IMR-90 (cell line): ENCODE measurements at regions not wholly inside any gene's neighbourhood (a gene's known extent, or its start where the extent isn't known, plus 50 kb on each side); places are given as distances from the start of the nearest gene placed in this dataset.

ENCODE experiments used
- ATAC-seq: fragments of 200-7000 bp; cut with Tn5 transposase; 2 replicates; pipeline ENCODE4 v1.9.1; 2020; ENCODE audit warnings: low read depth, mild to moderate bottlenecking, moderate library complexity
- BruUV-seq: library from RNA; stranded (reverse); fragments of 400-500 nt; replicated peaks from 2 replicates; lab custom pipeline; 2021; lab: Mats Ljungman, UMichigan
- CTCF ChIA-PET: fragments of 300-600 bp; formaldehyde crosslinking; extraction: SDS; loops from one replicate; lab custom pipeline; 2021; ENCODE audit warnings: antibody characterized with exemption; lab: Yijun Ruan, JAX
- POLR2A ChIA-PET: fragments of 300-600 bp; sonication (Branson Sonifier 250); formaldehyde crosslinking; loops from one replicate; lab custom pipeline; 2022; ENCODE audit warnings: antibody characterized with exemption; ENCODE audit not compliant: unreplicated experiment; lab: Charles Lee
- DNase-seq: peaks from one replicate; pipeline ENCODE4 v3.0.0; 2013
- H2AFZ ChIP-seq: replicated peaks from 2 replicates; pipeline ENCODE3; 2013; ENCODE audit warnings: low read length, mild to moderate bottlenecking; ENCODE audit not compliant: poor library complexity
- H2AK5ac ChIP-seq: 2 replicates; pipeline ENCODE4 v1.6.1; 2013; ENCODE audit warnings: low read depth, low read length, inconsistent platforms
- H2AK9ac ChIP-seq: replicated peaks from 2 replicates; pipeline ENCODE3; 2013; ENCODE audit warnings: mild to moderate bottlenecking, low read depth, low read length, moderate library complexity; ENCODE audit not compliant: poor library complexity
- H2BK120ac ChIP-seq: 2 replicates; pipeline ENCODE4 v1.6.1; 2013; ENCODE audit warnings: low read depth, low read length, inconsistent platforms
- H2BK15ac ChIP-seq: 3 replicates; pipeline ENCODE4 v1.6.1; 2013; ENCODE audit warnings: low read depth, low read length, inconsistent platforms
- H2BK20ac ChIP-seq: 2 replicates; pipeline ENCODE4 v1.6.1; 2013; ENCODE audit warnings: low read depth, mild to moderate bottlenecking, inconsistent platforms, low read length, moderate library complexity
- H2BK5ac ChIP-seq: 2 replicates; pipeline ENCODE4 v1.6.1; 2013; ENCODE audit warnings: mild to moderate bottlenecking, low read depth, low read length, inconsistent platforms; ENCODE audit not compliant: poor library complexity, severe bottlenecking
- H3K14ac ChIP-seq: replicated peaks from 2 replicates; pipeline ENCODE4 v1.6.1; 2013; ENCODE audit warnings: low read depth, low read length, inconsistent platforms
- H3K18ac ChIP-seq: 2 replicates; pipeline ENCODE4 v1.6.1; 2013; ENCODE audit warnings: low read depth, low read length, control low read depth
- H3K23ac ChIP-seq: 2 replicates; pipeline ENCODE4 v1.6.1; 2013; ENCODE audit warnings: low read depth, low read length, inconsistent platforms
- H3K27ac ChIP-seq: 2 replicates; pipeline ENCODE4 v1.5.1; 2013; ENCODE audit warnings: mild to moderate bottlenecking, control low read depth, low read length; ENCODE audit not compliant: insufficient read depth
- H3K27me3 ChIP-seq: 2 replicates; pipeline ENCODE4 v1.6.1; 2013; ENCODE audit warnings: low read length; ENCODE audit not compliant: control insufficient read depth, insufficient read depth
- H3K36me3 ChIP-seq: 2 replicates; pipeline ENCODE4 v1.6.1; 2013; ENCODE audit warnings: low read length, mixed read lengths; ENCODE audit not compliant: control insufficient read depth, insufficient read depth
- H3K4ac ChIP-seq: 2 replicates; pipeline ENCODE4 v1.6.1; 2013; ENCODE audit warnings: low read depth, low read length, inconsistent platforms
- H3K4me1 ChIP-seq: 2 replicates; pipeline ENCODE4 v1.6.1; 2013; ENCODE audit warnings: low read length, mixed read lengths; ENCODE audit not compliant: control insufficient read depth, insufficient read depth
- H3K4me2 ChIP-seq: 2 replicates; pipeline ENCODE4 v1.6.1; 2013; ENCODE audit warnings: low read depth, mild to moderate bottlenecking, control low read depth, low read length, moderate library complexity
- H3K4me3 ChIP-seq: 2 replicates; pipeline ENCODE4 v1.5.1; 2013; ENCODE audit warnings: low read depth, mild to moderate bottlenecking, control low read depth, low read length, moderate library complexity; ENCODE audit not compliant: insufficient read depth
- H3K56ac ChIP-seq: 2 replicates; pipeline ENCODE4 v1.6.1; 2013; ENCODE audit warnings: low read length, inconsistent platforms; ENCODE audit not compliant: insufficient read depth; ENCODE audit errors: extremely low read depth
- H3K79me1 ChIP-seq, 2 experiments: 2 replicates each; pipeline ENCODE4 v1.6.1; 2013; ENCODE audit warnings: low read length in 2 of 2, inconsistent platforms in 1 of 2, low read depth in 1 of 2
- H3K9ac ChIP-seq: 2 replicates; pipeline ENCODE4 v1.6.1; 2013; ENCODE audit warnings: low read depth, low read length, control low read depth
- H3K9me1 ChIP-seq: 2 replicates; pipeline ENCODE4 v1.6.1; 2013; ENCODE audit warnings: low read length, inconsistent platforms; ENCODE audit not compliant: insufficient read depth
- H3K9me3 ChIP-seq: 2 replicates; pipeline ENCODE4 v1.6.1; 2013; ENCODE audit warnings: low read length; ENCODE audit not compliant: control insufficient read depth, insufficient read depth
- H4K20me1 ChIP-seq: 2 replicates; pipeline ENCODE4 v1.6.1; 2013; ENCODE audit warnings: low read length, inconsistent platforms; ENCODE audit not compliant: insufficient read depth
- H4K5ac ChIP-seq: 2 replicates; pipeline ENCODE4 v1.6.1; 2013; ENCODE audit warnings: mild to moderate bottlenecking, low read depth, low read length, control low read depth
- H4K8ac ChIP-seq, 2 experiments: 2 replicates each; pipeline ENCODE4 v1.6.1; 2013; ENCODE audit warnings: low read depth in 2 of 2, low read length in 2 of 2, control low read depth in 1 of 2, inconsistent platforms in 1 of 2
- H4K91ac ChIP-seq: 2 replicates; pipeline ENCODE4 v1.6.1; 2013; ENCODE audit warnings: low read depth, low read length, inconsistent platforms; ENCODE audit not compliant: insufficient read depth
- BHLHE40 ChIP-seq: fragments of 150-350 bp; IDR thresholded peaks from 2 replicates; pipeline ENCODE4 v1.6.1; 2016; ENCODE audit warnings: mild to moderate bottlenecking, low read depth, low read length
- CEBPB ChIP-seq: IDR thresholded peaks from 2 replicates; pipeline ENCODE4 v1.6.1; 2012; ENCODE audit warnings: low read depth, low read length, improper control_type of control experiment
- CHD1 ChIP-seq: IDR thresholded peaks from 2 replicates; pipeline ENCODE4 v1.6.1; 2012; ENCODE audit warnings: low read depth, low read length, improper control_type of control experiment
- CTCF ChIP-seq: conservative IDR thresholded peaks from 2 replicates; pipeline ENCODE4 v1.5.1; 2012; ENCODE audit warnings: mild to moderate bottlenecking, low read depth, low read length, improper control_type of control experiment
- ELK1 ChIP-seq: fragments of 150-350 bp; IDR thresholded peaks from 2 replicates; pipeline ENCODE4 v1.6.1; 2016; ENCODE audit warnings: low read depth, mild to moderate bottlenecking, low read length, moderate library complexity, borderline replicate concordance
- FOS ChIP-seq: fragments of 150-350 bp; IDR thresholded peaks from 2 replicates; pipeline ENCODE4 v1.6.1; 2016; ENCODE audit warnings: low read depth, low read length
- MAFK ChIP-seq: IDR thresholded peaks from 2 replicates; pipeline ENCODE4 v1.6.1; 2012; ENCODE audit warnings: low read depth, low read length, improper control_type of control experiment
- MAZ ChIP-seq: IDR thresholded peaks from 2 replicates; pipeline ENCODE4 v1.6.1; 2012; ENCODE audit warnings: low read depth, mild to moderate bottlenecking, low read length, improper control_type of control experiment, moderate library complexity, borderline replicate concordance
- MXI1 ChIP-seq: IDR thresholded peaks from 2 replicates; pipeline ENCODE4 v1.6.1; 2012; ENCODE audit warnings: low read depth, mild to moderate bottlenecking, low read length, moderate library complexity, borderline replicate concordance
- POLR2A ChIP-seq: IDR thresholded peaks from 2 replicates; pipeline ENCODE4 v1.6.1; 2012; ENCODE audit warnings: mild to moderate bottlenecking, low read depth, low read length
- RAD21 ChIP-seq: IDR thresholded peaks from 2 replicates; pipeline ENCODE4 v1.6.1; 2012; ENCODE audit warnings: low read length, improper control_type of control experiment
- RFX5 ChIP-seq: IDR thresholded peaks from 2 replicates; pipeline ENCODE4 v1.8.0; 2012; ENCODE audit warnings: low read depth, mild to moderate bottlenecking, low read length, moderate library complexity
- SMC3 ChIP-seq: fragments of 150-350 bp; IDR thresholded peaks from 2 replicates; pipeline ENCODE4 v1.6.1; 2016; ENCODE audit warnings: low read depth, mild to moderate bottlenecking, antibody characterized with exemption, low read length, moderate library complexity
- USF2 ChIP-seq: fragments of 150-350 bp; IDR thresholded peaks from 2 replicates; pipeline ENCODE4 v1.6.1; 2017; ENCODE audit warnings: mild to moderate bottlenecking, antibody characterized with exemption, low read length, low read depth
- WGBS, 2 experiments: methylation state at CpG; one replicate each; pipeline versions ENCODE4 v1.1.5 to v1.1.7; 2013; ENCODE audit warnings: missing lambda C conversion rate in 2 of 2; ENCODE audit not compliant: insufficient read length in 1 of 2; ENCODE audit errors: extremely low coverage in 2 of 2; 5-methylcytosine and 5-hydroxymethylcytosine counted together
- dilution Hi-C: fragments of 300-500 bp; cut with HindIII; formaldehyde crosslinking; loops from one replicate; pipeline ENCODE4 v1.14.3; 2018; ENCODE audit warnings: low sequenced_read_pairs; ENCODE audit not compliant: unreplicated experiment
- in situ Hi-C: fragments of 300-500 bp; cut with MboI; formaldehyde crosslinking; loops from 3 replicates; pipeline ENCODE4 v1.14.3; 2019; ENCODE audit warnings: low sequenced_read_pairs, inconsistent platforms, mixed read lengths
- intact Hi-C: fragments of 100-400 bp; cut with micrococcal nuclease; formaldehyde crosslinking; loops from 2 replicates; pipeline ENCODE4 v1.10.0; 2022

GRCh38 chr11:92382311-92382710, 157.7 kb downstream of the FAT3 start:
- no peak overlapping the region for H2BK15ac ChIP-seq
- H4K91ac ChIP-seq, result no peak overlapping the region
- no peak overlapping the region for H4K5ac ChIP-seq
- H3K36me3 ChIP-seq, result no peaks in the 10 kb centered on the region
- H3K4ac ChIP-seq, result no peak overlapping the region; the same call in 1 of the 2 replicates
- ATAC-seq, result no peak
- no peak overlapping the region for H3K4me3 ChIP-seq
- no peaks in the 10 kb centered on the region; the same call in 1 of the 2 replicates for H3K9me1 ChIP-seq
- no peak overlapping the region for H3K18ac ChIP-seq
- no peak overlapping the region for H4K8ac ChIP-seq
- ChIA-PET POLR2A (no interaction called here), CTCF (no interaction called here)
- no peak overlapping the region for H2BK120ac ChIP-seq
- H4K20me1 ChIP-seq, result no peaks in the 10 kb centered on the region
- no peak overlapping the region for H2BK20ac ChIP-seq
- no CpG with 5 or more reads among the region's 3 CpGs for WGBS, 2 experiments
- H3K27me3 ChIP-seq, result no peaks in the 10 kb centered on the region
- no peak overlapping the region for H2AK9ac ChIP-seq
- H3K79me1 ChIP-seq, result no peaks in the 10 kb centered on the region
- H2AFZ ChIP-seq, result no peak overlapping the region
- no peak overlapping the region for H3K9ac ChIP-seq
- BruUV-seq, result no TSS peak
- H2AK5ac ChIP-seq, result no peak overlapping the region
- H3K23ac ChIP-seq, result no peak overlapping the region
- in situ Hi-C loops, result no loop called here
- no peak overlapping the region for H3K4me2 ChIP-seq
- no peak overlapping the region for H3K27ac ChIP-seq
- intact Hi-C loops, result loop anchor here (5.0 kb wide), 2 partner anchors 50 to 115 kb away; no protein-coding TSS in a partner anchor
- DNase-seq, result no peak
- H3K14ac ChIP-seq, result no peak overlapping the region
- H3K56ac ChIP-seq, result no peak overlapping the region
- no peak for TF ChIP-seq CHD1
- TF ChIP-seq MAZ, result no peak
- TF ChIP-seq POLR2A, result no peak
- no peak for TF ChIP-seq MXI1
- TF ChIP-seq CEBPB, result no peak
- TF ChIP-seq FOS, result no peak
- TF ChIP-seq MAFK, result no peak
- no peak for TF ChIP-seq CTCF
- TF ChIP-seq RFX5, result no peak
- TF ChIP-seq SMC3, result no peak
- TF ChIP-seq ELK1, result no peak
- TF ChIP-seq USF2, result no peak
- TF ChIP-seq RAD21, result no peak
- no peak for TF ChIP-seq BHLHE40
- H3K9me3 ChIP-seq, result no peaks in the 10 kb centered on the region; the same call in 1 of the 2 replicates
- peaks cover 2% of the 10 kb centered on the region for H3K4me1 ChIP-seq
- H2BK5ac ChIP-seq, result no peak overlapping the region
- dilution Hi-C loops, result no loop called here
